NB4 (cell line): ENCODE measurements at regions not wholly inside any gene's neighbourhood (a gene's known extent, or its start where the extent isn't known, plus 50 kb on each side); places are given as distances from the start of the nearest gene placed in this dataset.

Source experiments
- DNase-seq: peaks from one replicate; pipeline ENCODE4 v3.0.0; 2010; ENCODE audit warnings: low read depth
- H3K4me3 ChIP-seq: one replicate; pipeline ENCODE4 v1.5.1; 2011; ENCODE audit warnings: mild to moderate bottlenecking, low read depth, low read length, moderate library complexity
- MYC ChIP-seq: IDR thresholded peaks from 2 replicates; pipeline ENCODE4 v1.6.1; 2011; ENCODE audit warnings: low read depth, low read length
- POLR2A ChIP-seq: IDR thresholded peaks from 2 replicates; pipeline ENCODE4 v1.6.1; 2011; ENCODE audit warnings: mild to moderate bottlenecking; ENCODE audit not compliant: insufficient read length; ENCODE audit errors: extremely low read depth
- TF ChIP-seq, protein P1 (sequence below): IDR thresholded peaks from one replicate; pipeline ENCODE4 v1.5.1; 2012; ENCODE audit warnings: low read depth, low read length
- TF ChIP-seq, protein P2 (sequence below): IDR thresholded peaks from 2 replicates; pipeline ENCODE4 v1.6.1; 2011; ENCODE audit warnings: low read depth, low read length

DNA sequence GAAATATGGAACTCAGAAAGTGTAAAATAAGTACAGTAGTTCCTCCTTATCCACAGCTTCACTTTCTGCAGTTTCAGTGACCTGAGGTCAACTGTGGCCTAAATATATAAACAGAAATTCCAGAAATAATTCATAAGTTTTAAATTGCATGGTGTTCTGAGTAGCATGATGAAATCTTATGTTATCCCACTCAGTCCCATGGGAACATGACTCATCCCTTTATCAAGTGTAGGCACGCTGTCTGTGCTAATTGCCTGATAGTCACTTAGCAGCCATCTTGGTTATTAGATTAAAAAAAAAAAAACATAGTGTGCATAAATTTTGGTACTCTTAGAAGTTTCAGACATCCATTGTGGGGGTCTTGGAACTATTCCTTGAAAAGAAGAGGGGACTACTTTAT lies 983.4 kb upstream of the ADGRL3 start:
- TF ChIP-seq, protein P1, sequence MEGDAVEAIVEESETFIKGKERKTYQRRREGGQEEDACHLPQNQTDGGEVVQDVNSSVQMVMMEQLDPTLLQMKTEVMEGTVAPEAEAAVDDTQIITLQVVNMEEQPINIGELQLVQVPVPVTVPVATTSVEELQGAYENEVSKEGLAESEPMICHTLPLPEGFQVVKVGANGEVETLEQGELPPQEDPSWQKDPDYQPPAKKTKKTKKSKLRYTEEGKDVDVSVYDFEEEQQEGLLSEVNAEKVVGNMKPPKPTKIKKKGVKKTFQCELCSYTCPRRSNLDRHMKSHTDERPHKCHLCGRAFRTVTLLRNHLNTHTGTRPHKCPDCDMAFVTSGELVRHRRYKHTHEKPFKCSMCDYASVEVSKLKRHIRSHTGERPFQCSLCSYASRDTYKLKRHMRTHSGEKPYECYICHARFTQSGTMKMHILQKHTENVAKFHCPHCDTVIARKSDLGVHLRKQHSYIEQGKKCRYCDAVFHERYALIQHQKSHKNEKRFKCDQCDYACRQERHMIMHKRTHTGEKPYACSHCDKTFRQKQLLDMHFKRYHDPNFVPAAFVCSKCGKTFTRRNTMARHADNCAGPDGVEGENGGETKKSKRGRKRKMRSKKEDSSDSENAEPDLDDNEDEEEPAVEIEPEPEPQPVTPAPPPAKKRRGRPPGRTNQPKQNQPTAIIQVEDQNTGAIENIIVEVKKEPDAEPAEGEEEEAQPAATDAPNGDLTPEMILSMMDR, result no peak
- TF ChIP-seq MYC (no peak), POLR2A (no peak)
- TF ChIP-seq, protein P2, sequence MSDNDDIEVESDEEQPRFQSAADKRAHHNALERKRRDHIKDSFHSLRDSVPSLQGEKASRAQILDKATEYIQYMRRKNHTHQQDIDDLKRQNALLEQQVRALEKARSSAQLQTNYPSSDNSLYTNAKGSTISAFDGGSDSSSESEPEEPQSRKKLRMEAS, result no peak
- peak; percentile 50 for DNase-seq

DNA sequence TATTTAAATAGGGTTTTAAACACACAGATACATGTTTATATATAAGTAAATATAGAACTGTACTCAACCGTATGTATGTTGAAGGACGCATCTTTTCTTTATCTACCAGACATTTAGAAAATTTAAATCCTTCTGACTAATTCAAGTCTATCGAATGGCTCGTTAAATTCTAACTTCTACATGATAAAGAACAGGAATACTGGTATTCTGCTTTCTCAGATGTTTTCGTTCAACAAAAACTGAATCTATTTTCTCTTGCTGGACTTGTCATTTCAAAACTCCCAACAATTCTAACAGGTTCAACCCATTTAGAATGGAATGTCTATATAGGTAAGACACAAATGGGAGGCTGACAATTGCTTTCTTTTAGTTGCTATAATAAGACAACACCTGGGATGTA lies 978.3 kb upstream of the ADGRL3 start:
- H3K4me3 ChIP-seq, result no peak overlapping the region
- TF ChIP-seq MYC (no peak), POLR2A (no peak)
- TF ChIP-seq, protein P2, result no peak
- TF ChIP-seq, protein P1, result no peak

More for the DNA sequence above, 983.4 kb upstream of the ADGRL3 start:
- H3K4me3 ChIP-seq, result no peak overlapping the region

DNA sequence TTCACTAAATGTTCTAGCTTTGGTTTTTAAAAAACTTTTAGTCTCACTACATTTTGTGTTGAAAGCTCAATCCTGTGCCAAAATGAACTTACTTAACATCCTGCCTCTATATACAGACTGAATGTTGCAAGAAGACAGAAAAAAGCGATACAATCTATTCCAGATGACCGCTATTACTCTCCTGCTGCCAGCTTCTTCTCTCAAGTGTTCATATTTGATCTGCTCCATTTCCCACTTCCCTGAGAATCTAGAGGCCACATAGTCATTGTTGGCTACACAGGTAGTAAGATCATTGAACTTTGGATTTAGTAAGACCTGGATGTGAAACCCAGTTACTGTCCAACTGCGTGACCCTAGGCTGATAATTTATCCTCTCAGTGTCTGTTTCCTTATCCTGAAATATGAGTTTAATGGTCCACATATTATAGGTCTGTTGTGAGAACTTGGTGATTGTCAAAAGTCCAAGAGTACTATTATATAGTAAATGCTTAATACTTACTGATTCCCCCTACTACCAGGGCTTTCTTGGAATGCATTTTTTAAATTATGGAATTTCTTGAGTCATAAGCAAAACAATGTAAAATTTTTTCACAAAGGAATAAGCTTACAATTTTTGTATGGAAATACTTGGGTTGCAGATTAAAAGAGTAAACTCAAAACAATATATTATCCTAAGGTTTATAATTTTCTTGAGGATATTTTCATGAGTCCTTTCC lies 976.8 kb upstream of the ADGRL3 start:
- TF ChIP-seq, protein P1, result no peak
- TF ChIP-seq POLR2A (no peak), MYC (no peak)
- TF ChIP-seq, protein P2, result no peak
- DNase-seq, result no peak
- H3K4me3 ChIP-seq, result no peak overlapping the region

More for the DNA sequence above, 978.3 kb upstream of the ADGRL3 start:
- DNase-seq, result no peak

DNA sequence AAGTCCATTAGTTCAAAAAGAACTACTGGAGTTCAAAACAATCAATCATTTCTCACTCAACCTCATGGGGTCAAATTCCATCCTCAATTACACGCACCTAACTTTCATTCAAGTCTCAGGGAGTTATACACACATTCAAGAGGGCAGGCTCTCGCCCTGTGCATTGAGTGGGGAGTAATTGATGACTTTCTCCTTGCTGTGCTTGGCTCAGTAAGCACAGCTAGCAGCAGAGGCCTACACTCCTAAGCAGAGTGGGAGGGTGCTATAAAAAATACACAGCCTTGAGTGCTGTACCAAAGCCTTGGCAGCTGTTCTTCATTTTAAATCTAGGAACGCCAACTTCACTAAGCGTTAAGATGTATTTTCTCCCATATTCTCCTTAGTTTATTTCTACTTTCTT lies 958.3 kb upstream of the ADGRL3 start:
- H3K4me3 ChIP-seq, result no peak overlapping the region
- TF ChIP-seq POLR2A (no peak), MYC (no peak)
- TF ChIP-seq, protein P1, result no peak
- TF ChIP-seq, protein P2, result no peak
- DNase-seq, result no peak

DNA sequence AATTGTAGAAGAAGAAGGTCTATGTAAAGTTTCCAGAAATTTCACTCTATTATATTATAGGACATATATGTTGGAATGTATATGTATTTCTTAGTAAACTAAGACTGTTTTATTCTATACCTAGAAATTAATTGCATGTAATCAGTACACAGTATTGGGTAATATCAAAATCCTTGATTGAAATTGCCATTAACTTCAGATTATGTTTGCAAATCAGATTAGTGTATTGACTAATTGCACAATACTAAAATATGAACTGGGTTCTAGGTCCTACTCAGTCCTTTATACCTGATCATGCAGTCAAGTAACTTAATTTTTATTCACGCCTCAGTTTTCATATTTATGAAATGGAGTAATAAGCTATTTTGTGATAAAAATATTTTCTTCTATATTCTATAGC lies 950.3 kb upstream of the ADGRL3 start:
- no peak for TF ChIP-seq MYC
- TF ChIP-seq, protein P2, result no peak
- TF ChIP-seq, protein P1, result no peak
- TF ChIP-seq POLR2A, result no peak
- no peak for DNase-seq
- H3K4me3 ChIP-seq, result no peak overlapping the region

DNA sequence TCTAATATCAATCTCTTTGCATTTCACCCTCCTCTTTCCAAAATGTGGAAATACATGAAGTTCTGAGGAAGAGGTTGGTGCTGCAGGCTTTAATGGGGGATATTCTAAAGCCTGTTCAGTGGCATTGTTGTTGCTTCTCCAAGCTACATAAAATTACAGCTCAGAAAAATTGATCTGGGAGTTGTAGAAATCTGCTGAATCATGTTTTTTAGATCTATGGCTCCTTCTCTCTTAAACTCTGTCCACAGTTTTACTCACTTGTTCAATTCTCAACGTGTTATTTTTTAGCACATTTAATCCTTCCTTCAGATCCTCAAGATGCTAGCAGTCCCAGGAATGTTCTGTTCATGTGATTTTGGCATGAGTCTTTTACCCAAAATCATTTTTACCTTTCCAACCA lies 949.5 kb upstream of the ADGRL3 start:
- H3K4me3 ChIP-seq, result no peak overlapping the region
- TF ChIP-seq MYC, result no peak
- TF ChIP-seq, protein P1, result no peak
- TF ChIP-seq, protein P2, result no peak
- TF ChIP-seq POLR2A, result no peak
- DNase-seq, result no peak
